ENCODE measurements at regions not wholly inside any gene's neighbourhood (a gene's known extent, or its start where the extent isn't known, plus 50 kb on each side); places are given as distances from the start of the nearest gene placed in this dataset.

GRCh38 chr7:11221984-11222383 is 248.3 kb downstream of the PHF14 start:
- Histone ChIP-seq H3K9me1 (replicated peaks; ENCODE audit: control insufficient read depth, extremely low read depth, insufficient read depth, low read length) (no peaks in the 10 kb centered on the region), H4K20me1 (replicated peaks; ENCODE audit: control insufficient read depth, extremely low read depth, insufficient read depth, low read length) (no peaks in the 10 kb centered on the region), H3K9me3 (replicated peaks; ENCODE audit: control insufficient read depth, insufficient read depth, low read length) (no peaks in the 10 kb centered on the region), H2AFZ (ENCODE audit: low read depth, low read length) (no peak overlapping the region), H3K4me1 (ENCODE audit: control insufficient read depth, extremely low read depth, insufficient read depth, low read length) (no peaks in the 10 kb centered on the region), H3K4me3 (replicated peaks in 1 of 3; ENCODE audit: insufficient read depth in 1 of 3, low read depth in 1 of 3, low read length in 3 of 3) (no peak overlapping the region), H3K4me2 (ENCODE audit: insufficient read depth, low read length) (no peak overlapping the region), H3K9ac (replicated peaks; ENCODE audit: extremely low read depth, insufficient read depth, low read length) (no peak overlapping the region), H3K79me2 (ENCODE audit: control insufficient read depth, insufficient read depth, low read length) (no peaks in the 10 kb centered on the region), H3K27ac (ENCODE audit: insufficient read depth, low read depth, low read length) (no peak overlapping the region), H3K36me3 (ENCODE audit: control insufficient read depth in 2 of 2, extremely low read depth in 1 of 2, insufficient read depth in 2 of 2, low read length in 2 of 2) (no peaks in the 10 kb centered on the region), H3K27me3 (ENCODE audit: control insufficient read depth in 2 of 2, insufficient read depth in 2 of 2, low read length in 2 of 2) (no peaks in the 10 kb centered on the region)
- CTCF ChIA-PET = interaction anchor here (1.4 kb wide), 1 partner anchor 10 kb away, joined by 9 read pairs; no protein-coding TSS in a partner anchor
- intact Hi-C loops (cut with micrococcal nuclease) (no loop called here), dilution Hi-C loops (cut with MboI; ENCODE audit: extremely low pct_ligation_motif_present, low sequenced_read_pairs) (no loop called here)
- FAIRE-seq (no peak), DNase-seq (ENCODE audit: low read depth, low spot score) (no peak)
- BruUV-seq (replicated peaks) = no TSS peak
- POLR2A ChIA-PET = no interaction called here
- TF ChIP-seq JUN (IDR thresholded peaks at IDR 0.05; ENCODE audit: borderline replicate concordance, insufficient read depth, insufficient read length, low read depth) = no peak
- no peak for TF ChIP-seq POLR2A (IDR thresholded peaks at IDR 0.05; ENCODE audit: low read depth, low read length)
- TF ChIP-seq MAX (IDR thresholded peaks at IDR 0.05; ENCODE audit: insufficient read depth, insufficient read length) = no peak
- no peak for TF ChIP-seq GATA2 (IDR thresholded peaks at IDR 0.05; ENCODE audit: insufficient read depth, insufficient read length, low read depth, low read length)

GRCh38 chr7:11224535-11224934 is 250.9 kb downstream of the PHF14 start:
- Histone ChIP-seq H3K4me2 (ENCODE audit: insufficient read depth, low read length) (no peak overlapping the region), H3K9me1 (replicated peaks; ENCODE audit: control insufficient read depth, extremely low read depth, insufficient read depth, low read length) (no peaks in the 10 kb centered on the region), H3K4me3 (replicated peaks in 1 of 3; ENCODE audit: insufficient read depth in 1 of 3, low read depth in 1 of 3, low read length in 3 of 3) (no peak overlapping the region), H3K4me1 (ENCODE audit: control insufficient read depth, extremely low read depth, insufficient read depth, low read length) (no peaks in the 10 kb centered on the region), H3K9ac (replicated peaks; ENCODE audit: extremely low read depth, insufficient read depth, low read length) (no peak overlapping the region), H3K9me3 (replicated peaks; ENCODE audit: control insufficient read depth, insufficient read depth, low read length) (no peaks in the 10 kb centered on the region), H3K79me2 (ENCODE audit: control insufficient read depth, insufficient read depth, low read length) (no peaks in the 10 kb centered on the region), H4K20me1 (replicated peaks; ENCODE audit: control insufficient read depth, extremely low read depth, insufficient read depth, low read length) (no peaks in the 10 kb centered on the region), H2AFZ (ENCODE audit: low read depth, low read length) (no peak overlapping the region), H3K36me3 (ENCODE audit: control insufficient read depth in 2 of 2, extremely low read depth in 1 of 2, insufficient read depth in 2 of 2, low read length in 2 of 2) (no peaks in the 10 kb centered on the region), H3K27me3 (ENCODE audit: control insufficient read depth in 2 of 2, insufficient read depth in 2 of 2, low read length in 2 of 2) (no peaks in the 10 kb centered on the region), H3K27ac (ENCODE audit: insufficient read depth, low read depth, low read length) (no peak overlapping the region)
- intact Hi-C loops (cut with micrococcal nuclease) (no loop called here), dilution Hi-C loops (cut with MboI; ENCODE audit: extremely low pct_ligation_motif_present, low sequenced_read_pairs) (no loop called here)
- DNase-seq (ENCODE audit: low read depth, low spot score) (no peak), FAIRE-seq (no peak)
- no peak for TF ChIP-seq GATA2 (IDR thresholded peaks at IDR 0.05; ENCODE audit: insufficient read depth, insufficient read length, low read depth, low read length)
- TF ChIP-seq POLR2AphosphoS5 (IDR thresholded peaks at IDR 0.05; ENCODE audit: insufficient read depth, low read depth, low read length) = no peak
- TF ChIP-seq JUN (IDR thresholded peaks at IDR 0.05; ENCODE audit: borderline replicate concordance, insufficient read depth, insufficient read length, low read depth) = no peak
- ChIA-PET CTCF (interaction anchor here (2.1 kb wide), 1 partner anchor 13 kb away, joined by 13 read pairs; no protein-coding TSS in a partner anchor), POLR2A (no interaction called here)
- BruUV-seq (replicated peaks) = no TSS peak

Measured in endothelial cell of umbilical vein (primary cell).